HCT116 (cell line): ENCODE measurements at regions not wholly inside any gene's neighbourhood (a gene's known extent, or its start where the extent isn't known, plus 50 kb on each side); places are given as distances from the start of the nearest gene placed in this dataset.

Experiments used
- ATAC-seq: fragments of 200-7000 bp; cut with Tn5 transposase; 2 replicates; pipeline ENCODE4 v1.9.1; 2020; ENCODE audit warnings: mild to moderate bottlenecking, moderate library complexity
- BruUV-seq: library from RNA; stranded (reverse); fragments of 400-500 nt; replicated peaks from 2 replicates; lab custom pipeline; 2021; lab: Mats Ljungman, UMichigan
- CTCF ChIA-PET: fragments of 300-600 bp; sonication (Branson Sonifier 250); formaldehyde crosslinking; loops from one replicate; lab custom pipeline; 2021; ENCODE audit warnings: antibody characterized with exemption; lab: Charles Lee
- POLR2A ChIA-PET: fragments of 300-600, 350-600 bp; sonication (Branson Sonifier 250); formaldehyde crosslinking; loops from one replicate; lab custom pipeline; 2021; ENCODE audit warnings: antibody characterized with exemption; lab: Charles Lee
- RAD21 ChIA-PET, 2 experiments: fragments of 300-600 bp; sonication (Branson Sonifier 250); formaldehyde crosslinking; loops; one replicate each; lab custom pipeline; 2023; ENCODE audit warnings: low total read pairs in 2 of 2; ENCODE audit not compliant: uncharacterized antibody in 2 of 2, unreplicated experiment in 2 of 2, low non-redundant PET in 1 of 2; lab: Charles Lee
- DNase-seq: peaks from one replicate; pipeline ENCODE4 v3.0.0-alpha.2; 2010; ENCODE audit warnings: low read depth, low spot score
- H2AFZ ChIP-seq: fragments of 200-600 bp; shearing (Covaris generic), sonication (generic); 2 replicates; pipeline ENCODE4 v1.6.1; 2017; ENCODE audit warnings: low read depth, mixed run types, mixed read lengths, antibody characterized with exemption, low read length; ENCODE audit not compliant: poor library complexity, severe bottlenecking
- H3K27ac ChIP-seq: 2 replicates; pipeline ENCODE4 v1.5.1; 2012; ENCODE audit warnings: low read depth, low read length
- H3K27me3 ChIP-seq: fragments of 200-600 bp; sonication (generic); 2 replicates; pipeline ENCODE4 v1.6.1; 2016; ENCODE audit warnings: mixed run types, low read length, mixed read lengths; ENCODE audit not compliant: insufficient read depth
- H3K36me3 ChIP-seq, 2 experiments: fragments of 200-500 bp in 1 of 2; fragments of 200-600 bp in 1 of 2; sonication (Bioruptor generic) in 1 of 2; sonication (generic) in 1 of 2; 2 replicates each; pipeline versions ENCODE4 v1.5.1 to v1.6.1; 2014 to 2016; ENCODE audit warnings: low read length in 2 of 2, inconsistent platforms in 1 of 2, mixed read lengths in 1 of 2, mixed run types in 1 of 2; ENCODE audit not compliant: insufficient read depth in 2 of 2, control insufficient read depth in 1 of 2
- H3K4me1 ChIP-seq, 2 experiments: fragments of 200-600 bp in 1 of 2; sonication (generic) in 1 of 2; 2 replicates each; pipeline versions ENCODE4 v1.5.1 to v1.6.1; 2012 to 2017; ENCODE audit warnings: low read length in 2 of 2, inconsistent platforms in 1 of 2, mild to moderate bottlenecking in 1 of 2, mixed read lengths in 1 of 2, mixed run types in 1 of 2, moderate library complexity in 1 of 2; ENCODE audit not compliant: insufficient read depth in 2 of 2, control insufficient read depth in 1 of 2
- H3K4me2 ChIP-seq: fragments of 200-600 bp; sonication (generic); 2 replicates; pipeline ENCODE4 v1.6.1; 2017; ENCODE audit warnings: mixed run types, low read length, mixed read lengths
- H3K4me3 ChIP-seq, 2 experiments: fragments of 200-600 bp in 1 of 2; sonication (generic) in 1 of 2; replicated peaks in 1 of 2; 2 replicates each; pipeline ENCODE4 v1.5.1; 2011 to 2016; ENCODE audit warnings: low read length in 2 of 2, control low read depth in 1 of 2, low read depth in 1 of 2, mild to moderate bottlenecking in 1 of 2, mixed read lengths in 1 of 2, mixed run types in 1 of 2
- H3K79me2 ChIP-seq: fragments of 200-600 bp; sonication (generic); 2 replicates; pipeline ENCODE4 v1.6.1; 2017; ENCODE audit warnings: mild to moderate bottlenecking, mixed run types, low read length, moderate library complexity, mixed read lengths; ENCODE audit not compliant: insufficient read depth
- H3K9ac ChIP-seq: fragments of 200-600 bp; sonication (generic); 2 replicates; pipeline ENCODE4 v1.6.1; 2016; ENCODE audit warnings: low read length, mixed read lengths
- H3K9me2 ChIP-seq: fragments of 200-600 bp; sonication (generic), shearing (Covaris generic); 2 replicates; pipeline ENCODE4 v1.6.1; 2017; ENCODE audit warnings: mixed run types, mild to moderate bottlenecking, moderate library complexity; ENCODE audit not compliant: insufficient read depth
- H3K9me3 ChIP-seq, 2 experiments: fragments of 200-500 bp in 1 of 2; fragments of 200-600 bp in 1 of 2; sonication (Bioruptor generic) in 1 of 2; sonication (generic) in 1 of 2; 2 replicates each; pipeline ENCODE4 v1.6.1; 2014 to 2017; ENCODE audit warnings: low read length in 2 of 2, mixed read lengths in 2 of 2, inconsistent platforms in 1 of 2, low read depth in 1 of 2, mild to moderate bottlenecking in 1 of 2, mixed run types in 1 of 2, moderate library complexity in 1 of 2; ENCODE audit not compliant: control insufficient read depth in 1 of 2, insufficient read depth in 1 of 2
- H4K20me1 ChIP-seq: fragments of 200-600 bp; sonication (generic), shearing (Covaris generic); 2 replicates; pipeline ENCODE4 v1.6.1; 2017; ENCODE audit warnings: mixed run types, mild to moderate bottlenecking, moderate library complexity; ENCODE audit not compliant: insufficient read depth
- CBX3 ChIP-seq: IDR thresholded peaks from 2 replicates; pipeline ENCODE4 v1.6.1; 2012; ENCODE audit warnings: low read depth
- EGR1 ChIP-seq: IDR thresholded peaks from 2 replicates; pipeline ENCODE4 v1.6.1; 2012; ENCODE audit warnings: low read depth
- ELF1 ChIP-seq: IDR thresholded peaks from 2 replicates; pipeline ENCODE4 v1.6.1; 2012; ENCODE audit warnings: low read depth, borderline replicate concordance
- FOSL1 ChIP-seq: IDR thresholded peaks from 2 replicates; pipeline ENCODE4 v1.6.1; 2012; ENCODE audit warnings: low read depth
- POLR2AphosphoS5 ChIP-seq: IDR thresholded peaks from 2 replicates; pipeline ENCODE4 v1.6.1; 2011; ENCODE audit warnings: mild to moderate bottlenecking, low read depth, low read length, moderate library complexity
- RAD21 ChIP-seq: IDR thresholded peaks from 2 replicates; pipeline ENCODE4 v1.6.1; 2012; ENCODE audit warnings: low read depth, mild to moderate bottlenecking
- SIN3A ChIP-seq: IDR thresholded peaks from 2 replicates; pipeline ENCODE4 v1.6.1; 2012; ENCODE audit warnings: low read depth
- SP1 ChIP-seq: IDR thresholded peaks from 2 replicates; pipeline ENCODE4 v1.6.1; 2012; ENCODE audit warnings: low read depth
- SRF ChIP-seq: IDR thresholded peaks from 2 replicates; pipeline ENCODE4 v1.6.1; 2012; ENCODE audit warnings: low read depth
- TCF7L2 ChIP-seq: IDR thresholded peaks from 2 replicates; pipeline ENCODE4 v1.7.0; 2011; ENCODE audit warnings: borderline replicate concordance, inconsistent platforms; ENCODE audit not compliant: insufficient read depth, insufficient read length; ENCODE audit errors: extremely low read depth
- YY1 ChIP-seq: IDR thresholded peaks from 2 replicates; pipeline ENCODE4 v1.6.1; 2011; ENCODE audit warnings: low read length, low read depth, moderate library complexity, mild to moderate bottlenecking; ENCODE audit not compliant: insufficient replicate concordance; ENCODE audit errors: extremely low read depth
- ZFX ChIP-seq: fragments of 450-650 bp; IDR thresholded peaks from 2 replicates; pipeline ENCODE4 v1.6.1; 2017
- ZNF274 ChIP-seq: fragments of 200-500 bp; sonication (Bioruptor generic); IDR thresholded peaks from 2 replicates; pipeline ENCODE4 v1.6.1; 2014; ENCODE audit warnings: mild to moderate bottlenecking, low read depth, low read length, inconsistent platforms
- intact Hi-C: fragments of 100-400 bp; cut with micrococcal nuclease; formaldehyde crosslinking; loops from 2 replicates; pipeline ENCODE4 v1.10.0; 2022
- TF ChIP-seq, protein P1 (sequence below): IDR thresholded peaks from 2 replicates; pipeline ENCODE4 v1.6.1; 2012
- TF ChIP-seq, protein P2 (sequence below): IDR thresholded peaks from 2 replicates; pipeline ENCODE4 v1.6.1; 2012
- TF ChIP-seq, protein P3 (sequence below): IDR thresholded peaks from 2 replicates; pipeline ENCODE4 v1.6.1; 2012; ENCODE audit warnings: low read depth
- TF ChIP-seq, protein P4 (sequence below): IDR thresholded peaks from 2 replicates; pipeline ENCODE4 v1.6.1; 2011; ENCODE audit warnings: mild to moderate bottlenecking, low read length, moderate library complexity; ENCODE audit not compliant: insufficient replicate concordance; ENCODE audit errors: extremely low read depth

DNA sequence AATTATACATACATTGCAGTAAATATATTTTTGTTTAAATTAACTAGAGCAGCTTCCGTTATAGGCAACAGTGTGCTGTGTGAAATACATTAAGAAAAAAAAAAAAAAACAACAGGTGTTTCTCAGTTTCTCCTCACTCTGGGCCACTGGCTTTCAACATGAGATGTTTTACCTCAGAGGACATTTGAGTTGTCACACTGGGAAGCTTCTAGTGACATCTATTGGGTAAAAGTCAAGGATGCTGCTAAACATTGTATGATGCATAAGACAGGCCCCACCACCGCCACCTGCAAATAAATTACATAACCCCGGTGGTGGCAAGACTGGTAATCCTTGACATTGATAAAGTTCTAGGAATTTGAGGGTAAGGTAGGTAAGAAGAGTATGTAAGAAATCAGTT lies 1512.2 kb downstream of the C4orf33 start:
- intact Hi-C loops = no loop called here
- no peak overlapping the region for H3K27ac ChIP-seq

DNA sequence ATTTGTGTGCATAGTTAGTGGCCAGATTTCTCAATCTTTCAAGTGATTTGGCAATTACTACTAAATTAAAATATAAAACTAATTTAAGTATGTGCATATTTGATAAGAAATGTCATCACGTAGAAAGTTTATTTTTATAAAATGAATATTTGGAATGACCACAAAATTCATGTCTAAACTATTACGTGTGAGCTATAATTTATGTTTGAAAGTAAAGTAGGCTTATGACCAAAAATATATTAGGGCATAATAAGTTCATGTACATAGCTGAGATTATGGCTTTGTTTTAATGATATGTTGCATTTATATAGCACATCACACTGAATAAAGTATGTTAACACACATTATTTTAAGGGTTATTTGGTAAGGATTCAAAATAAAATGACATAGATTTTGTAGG lies 1532.6 kb downstream of the C4orf33 start:
- Histone ChIP-seq H3K79me2 (no peaks in the 10 kb centered on the region), H3K9me3 (no peaks in the 10 kb centered on the region), H3K4me1 (no peaks in the 10 kb centered on the region), H3K4me2 (no peak overlapping the region), H2AFZ (no peak overlapping the region), H3K9ac (no peak overlapping the region), H3K4me3 (no peak overlapping the region), H3K27me3 (no peaks in the 10 kb centered on the region), H3K36me3 (no peaks in the 10 kb centered on the region), H3K27ac (no peak overlapping the region), H3K9me2 (no peaks in the 10 kb centered on the region), H4K20me1 (no peaks in the 10 kb centered on the region)
- ATAC-seq (no peak), DNase-seq (no peak)
- POLR2A ChIA-PET = no interaction called here
- no TSS peak for BruUV-seq
- RAD21 ChIA-PET = no interaction called here
- CTCF ChIA-PET = no interaction called here
- intact Hi-C loops = no loop called here
- TF ChIP-seq, protein P1, sequence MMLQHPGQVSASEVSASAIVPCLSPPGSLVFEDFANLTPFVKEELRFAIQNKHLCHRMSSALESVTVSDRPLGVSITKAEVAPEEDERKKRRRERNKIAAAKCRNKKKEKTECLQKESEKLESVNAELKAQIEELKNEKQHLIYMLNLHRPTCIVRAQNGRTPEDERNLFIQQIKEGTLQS = no peak
- TF ChIP-seq SIN3A (no peak), TCF7L2 (no peak), POLR2AphosphoS5 (no peak), ELF1 (no peak), ZFX (no peak), ZNF274 (no peak), FOSL1 (no peak), YY1 (no peak), EGR1 (no peak), CBX3 (no peak)
- TF ChIP-seq, protein P2, sequence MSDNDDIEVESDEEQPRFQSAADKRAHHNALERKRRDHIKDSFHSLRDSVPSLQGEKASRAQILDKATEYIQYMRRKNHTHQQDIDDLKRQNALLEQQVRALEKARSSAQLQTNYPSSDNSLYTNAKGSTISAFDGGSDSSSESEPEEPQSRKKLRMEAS = no peak
- TF ChIP-seq, protein P3, sequence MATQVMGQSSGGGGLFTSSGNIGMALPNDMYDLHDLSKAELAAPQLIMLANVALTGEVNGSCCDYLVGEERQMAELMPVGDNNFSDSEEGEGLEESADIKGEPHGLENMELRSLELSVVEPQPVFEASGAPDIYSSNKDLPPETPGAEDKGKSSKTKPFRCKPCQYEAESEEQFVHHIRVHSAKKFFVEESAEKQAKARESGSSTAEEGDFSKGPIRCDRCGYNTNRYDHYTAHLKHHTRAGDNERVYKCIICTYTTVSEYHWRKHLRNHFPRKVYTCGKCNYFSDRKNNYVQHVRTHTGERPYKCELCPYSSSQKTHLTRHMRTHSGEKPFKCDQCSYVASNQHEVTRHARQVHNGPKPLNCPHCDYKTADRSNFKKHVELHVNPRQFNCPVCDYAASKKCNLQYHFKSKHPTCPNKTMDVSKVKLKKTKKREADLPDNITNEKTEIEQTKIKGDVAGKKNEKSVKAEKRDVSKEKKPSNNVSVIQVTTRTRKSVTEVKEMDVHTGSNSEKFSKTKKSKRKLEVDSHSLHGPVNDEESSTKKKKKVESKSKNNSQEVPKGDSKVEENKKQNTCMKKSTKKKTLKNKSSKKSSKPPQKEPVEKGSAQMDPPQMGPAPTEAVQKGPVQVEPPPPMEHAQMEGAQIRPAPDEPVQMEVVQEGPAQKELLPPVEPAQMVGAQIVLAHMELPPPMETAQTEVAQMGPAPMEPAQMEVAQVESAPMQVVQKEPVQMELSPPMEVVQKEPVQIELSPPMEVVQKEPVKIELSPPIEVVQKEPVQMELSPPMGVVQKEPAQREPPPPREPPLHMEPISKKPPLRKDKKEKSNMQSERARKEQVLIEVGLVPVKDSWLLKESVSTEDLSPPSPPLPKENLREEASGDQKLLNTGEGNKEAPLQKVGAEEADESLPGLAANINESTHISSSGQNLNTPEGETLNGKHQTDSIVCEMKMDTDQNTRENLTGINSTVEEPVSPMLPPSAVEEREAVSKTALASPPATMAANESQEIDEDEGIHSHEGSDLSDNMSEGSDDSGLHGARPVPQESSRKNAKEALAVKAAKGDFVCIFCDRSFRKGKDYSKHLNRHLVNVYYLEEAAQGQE = no peak
- TF ChIP-seq, protein P4, sequence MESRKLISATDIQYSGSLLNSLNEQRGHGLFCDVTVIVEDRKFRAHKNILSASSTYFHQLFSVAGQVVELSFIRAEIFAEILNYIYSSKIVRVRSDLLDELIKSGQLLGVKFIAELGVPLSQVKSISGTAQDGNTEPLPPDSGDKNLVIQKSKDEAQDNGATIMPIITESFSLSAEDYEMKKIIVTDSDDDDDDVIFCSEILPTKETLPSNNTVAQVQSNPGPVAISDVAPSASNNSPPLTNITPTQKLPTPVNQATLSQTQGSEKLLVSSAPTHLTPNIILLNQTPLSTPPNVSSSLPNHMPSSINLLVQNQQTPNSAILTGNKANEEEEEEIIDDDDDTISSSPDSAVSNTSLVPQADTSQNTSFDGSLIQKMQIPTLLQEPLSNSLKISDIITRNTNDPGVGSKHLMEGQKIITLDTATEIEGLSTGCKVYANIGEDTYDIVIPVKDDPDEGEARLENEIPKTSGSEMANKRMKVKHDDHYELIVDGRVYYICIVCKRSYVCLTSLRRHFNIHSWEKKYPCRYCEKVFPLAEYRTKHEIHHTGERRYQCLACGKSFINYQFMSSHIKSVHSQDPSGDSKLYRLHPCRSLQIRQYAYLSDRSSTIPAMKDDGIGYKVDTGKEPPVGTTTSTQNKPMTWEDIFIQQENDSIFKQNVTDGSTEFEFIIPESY = no peak

More for the DNA sequence above, 1512.2 kb downstream of the C4orf33 start:
- TF ChIP-seq SIN3A = no peak
- TF ChIP-seq SRF = no peak
- no peak for TF ChIP-seq RAD21
- no peak for TF ChIP-seq SP1
- no peak for TF ChIP-seq EGR1
- no peak for TF ChIP-seq CBX3
- ChIA-PET POLR2A (no interaction called here), CTCF (no interaction called here), RAD21 (no interaction called here)
- Histone ChIP-seq H3K9me2 (no peaks in the 10 kb centered on the region), H2AFZ (no peak overlapping the region), H3K9me3 (no peaks in the 10 kb centered on the region), H4K20me1 (no peaks in the 10 kb centered on the region), H3K4me3 (no peak overlapping the region), H3K4me1 (no peaks in the 10 kb centered on the region), H3K9ac (no peak overlapping the region), H3K27me3 (no peaks in the 10 kb centered on the region), H3K79me2 (no peaks in the 10 kb centered on the region), H3K4me2 (no peak overlapping the region), H3K36me3 (no peaks in the 10 kb centered on the region)
- no peak for DNase-seq
- ATAC-seq = no peak
- BruUV-seq = no TSS peak
